Endothelial cell of umbilical vein (primary cell): ENCODE measurements at regions not wholly inside any gene's neighbourhood (a gene's known extent, or its start where the extent isn't known, plus 50 kb on each side); places are given as distances from the start of the nearest gene placed in this dataset.

Experiments
- CTCF ChIP-seq, 2 donors: IDR thresholded peaks; 1 replicate in 1 of 2; 2 replicates in 1 of 2; pipeline ENCODE4 v1.5.1; 2011; ENCODE audit warnings: low read length in 2 of 2, mild to moderate bottlenecking in 2 of 2, moderate library complexity in 2 of 2, control low read depth in 1 of 2, inconsistent platforms in 1 of 2, low read depth in 1 of 2; ENCODE audit not compliant: insufficient read depth in 1 of 2; ENCODE audit errors: extremely low read depth in 1 of 2
- POLR2A ChIP-seq: IDR thresholded peaks from 2 replicates; pipeline ENCODE4 v1.6.1; 2012; ENCODE audit warnings: low read depth, mild to moderate bottlenecking, control low read depth, low read length

DNA sequence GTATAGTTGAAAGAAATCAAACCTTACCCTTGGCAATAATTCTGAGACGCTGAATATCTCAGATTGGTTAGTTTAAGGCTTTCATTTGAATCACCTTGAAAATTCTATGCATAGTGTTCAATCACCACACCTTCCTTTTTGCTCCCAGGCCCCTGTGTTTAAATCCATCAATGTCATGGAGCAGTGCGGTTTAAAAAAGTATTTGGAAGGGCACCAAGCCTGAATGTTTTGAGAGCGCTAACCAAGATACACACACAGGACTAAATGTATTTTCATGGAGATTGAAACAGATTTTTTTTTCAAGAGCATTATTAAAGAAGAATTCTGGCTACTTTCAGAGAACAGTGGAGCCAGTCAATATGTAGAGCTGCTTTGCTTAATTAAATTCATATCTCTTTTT lies 195.7 kb downstream of the CENPW start:
- TF ChIP-seq POLR2A (no peak), CTCF (IDR thresholded peaks at IDR 0.05; ENCODE audit: extremely low read depth in 1 of 2, insufficient read depth in 1 of 2, low read depth in 1 of 2, low read length in 2 of 2) (no peak)
